ENCODE measurements at regions not wholly inside any gene's neighbourhood (a gene's known extent, or its start where the extent isn't known, plus 50 kb on each side); places are given as distances from the start of the nearest gene placed in this dataset.

DNA sequence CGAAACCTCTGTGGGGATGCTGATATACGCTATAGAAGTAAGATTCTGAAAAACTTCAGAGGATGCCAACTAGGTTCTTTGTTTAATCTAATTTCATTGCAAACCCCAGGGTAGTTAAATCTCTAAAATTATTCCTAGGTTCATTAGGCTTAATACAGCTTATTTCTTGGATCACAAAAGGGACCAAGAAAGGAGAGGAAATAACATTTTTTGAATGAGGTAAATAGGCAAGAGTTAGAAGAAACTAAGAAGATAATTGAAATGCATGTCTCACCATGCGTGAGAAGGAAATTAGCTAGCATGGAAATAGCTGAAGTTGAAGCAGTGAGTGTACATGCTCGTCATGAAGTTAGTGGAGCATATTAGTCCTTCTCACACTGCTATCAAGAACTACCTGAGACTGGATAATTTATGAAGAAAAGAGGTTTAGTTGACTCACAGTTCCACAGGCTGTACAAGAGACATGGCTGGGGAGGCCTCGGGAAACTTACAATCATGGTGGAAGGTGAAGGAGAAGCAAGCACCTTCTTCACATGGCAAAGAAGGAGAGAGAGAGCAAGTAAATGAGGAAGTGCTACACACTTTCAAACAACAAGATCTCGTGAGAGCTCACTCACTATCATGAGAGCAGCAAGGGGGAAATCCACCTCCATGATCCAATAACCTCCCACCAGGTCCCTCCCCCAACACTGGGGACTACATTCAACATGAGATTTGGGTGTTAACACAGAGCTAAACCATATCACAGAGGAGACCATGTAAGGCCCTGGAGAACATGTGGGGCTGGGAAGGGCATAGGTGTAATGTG is 125.1 kb upstream of the OSMR start:
- no peak for DNase-seq

DNA sequence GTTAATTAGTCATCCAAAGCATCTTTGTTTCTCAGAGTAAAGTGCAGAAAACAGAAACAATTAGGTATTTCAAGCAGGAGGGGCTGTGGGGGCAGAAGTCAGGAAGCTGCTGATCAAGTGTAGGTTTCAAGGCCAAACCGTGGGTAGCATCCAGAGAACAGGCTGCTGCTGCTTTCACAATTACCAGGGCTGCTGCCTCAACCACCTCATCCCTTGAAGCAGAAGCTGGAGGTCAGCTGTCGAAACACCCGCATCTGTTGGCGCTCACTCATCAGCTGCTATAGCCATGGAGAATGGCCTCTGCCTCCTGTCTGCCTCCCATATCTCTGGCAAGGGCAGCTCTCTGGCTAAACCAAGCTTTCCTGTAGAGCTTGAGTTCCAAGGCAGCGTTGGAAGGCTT is 122.9 kb upstream of the OSMR start:
- no peak for DNase-seq

DNA sequence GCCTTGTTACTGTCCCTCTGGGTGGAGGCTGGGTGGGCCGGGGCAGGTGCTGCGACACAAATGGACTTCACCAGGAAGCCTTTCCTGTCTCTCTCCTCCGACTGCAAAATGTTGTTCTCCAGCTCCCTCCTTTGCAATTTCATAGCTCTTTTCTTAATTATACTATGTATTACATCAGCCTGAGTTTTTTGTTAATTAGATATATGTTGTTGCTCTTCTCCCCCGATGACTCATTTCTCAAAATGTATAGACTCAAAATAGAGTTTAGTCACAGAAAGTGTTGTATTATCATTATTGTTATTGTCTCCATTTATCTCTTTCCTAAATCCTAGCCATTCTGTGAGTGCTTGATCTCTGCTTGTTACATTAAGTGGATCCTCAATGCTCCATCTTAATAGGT is 122.4 kb upstream of the OSMR start:
- no peak for DNase-seq

DNA sequence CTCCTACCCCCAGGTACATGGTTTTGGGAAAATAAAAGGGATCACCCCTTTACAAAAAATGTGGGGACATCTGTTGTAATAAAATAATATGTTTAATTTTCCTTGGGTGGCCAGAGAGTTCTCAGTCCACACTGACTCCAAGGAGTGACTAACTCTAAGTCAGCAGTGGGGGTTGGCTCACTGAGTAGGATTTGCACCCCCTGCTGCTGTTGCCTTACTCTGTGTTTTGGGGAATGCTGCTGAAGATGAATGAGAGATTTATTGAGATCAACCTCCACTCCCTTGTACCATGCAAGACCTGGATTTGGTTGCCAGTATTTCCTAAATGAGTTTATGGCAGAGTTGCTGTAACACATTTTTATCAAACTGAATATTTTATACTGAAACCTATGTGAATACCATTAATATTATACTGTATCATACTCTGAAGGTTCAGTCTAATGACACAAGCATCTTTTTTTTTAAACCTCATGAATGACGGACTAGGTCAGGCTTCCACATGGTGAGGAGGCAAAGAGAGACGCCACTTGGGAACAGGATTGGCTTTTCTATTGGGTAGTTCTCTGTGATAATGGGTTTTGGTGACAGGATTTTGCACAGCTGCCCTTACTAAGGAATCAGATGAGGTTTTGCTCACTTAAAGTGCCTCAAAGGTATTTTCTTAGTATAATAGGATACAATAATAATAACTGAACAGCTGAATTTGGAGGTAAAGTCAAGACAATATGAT is 121.3 kb upstream of the OSMR start:
- DNase-seq, result no peak

DNA sequence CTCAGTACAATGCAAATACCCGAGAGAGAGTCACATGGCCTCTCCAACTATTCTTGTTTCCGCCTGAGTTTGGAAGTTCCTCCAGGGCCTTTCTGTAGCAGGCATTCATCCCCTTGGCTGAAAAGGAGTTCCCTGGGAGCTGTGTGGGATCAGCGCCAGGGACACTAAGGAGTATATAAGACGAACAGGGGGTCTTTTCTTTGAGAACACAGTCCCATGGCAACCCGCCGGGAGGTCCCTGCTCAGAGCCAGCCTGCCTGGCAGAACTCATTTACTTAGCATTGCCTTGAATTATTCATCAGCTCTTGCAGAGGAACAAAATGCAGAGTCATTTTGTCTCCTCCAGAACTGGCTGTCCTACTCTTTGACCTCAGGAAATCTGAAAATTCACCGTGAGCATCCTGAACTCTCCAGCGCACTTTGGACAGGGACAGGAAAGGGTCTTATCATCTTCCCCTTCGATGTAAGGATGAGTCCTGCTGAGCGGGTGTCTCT is 120.4 kb upstream of the OSMR start:
- DNase-seq, result no peak

DNA sequence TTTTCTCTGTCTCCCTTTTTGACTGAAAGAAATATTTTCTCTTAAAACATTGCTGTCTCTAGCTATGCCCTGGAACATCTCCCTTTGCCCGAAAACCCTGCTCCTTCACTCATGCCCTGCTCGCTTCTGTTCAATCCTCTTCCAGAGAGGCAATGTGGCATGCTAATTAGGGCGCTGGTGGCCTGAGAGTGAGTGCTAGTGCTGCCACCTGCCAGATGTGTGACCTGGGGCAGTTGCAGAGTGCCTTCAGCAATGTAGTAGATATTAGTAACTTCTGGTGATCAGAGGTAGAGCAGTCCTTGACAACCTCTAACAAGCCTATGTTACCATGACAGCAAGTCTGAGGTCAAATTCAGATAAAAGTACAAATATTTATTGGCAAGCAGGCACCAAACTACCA is 119.5 kb upstream of the OSMR start:
- no peak for DNase-seq

DNA sequence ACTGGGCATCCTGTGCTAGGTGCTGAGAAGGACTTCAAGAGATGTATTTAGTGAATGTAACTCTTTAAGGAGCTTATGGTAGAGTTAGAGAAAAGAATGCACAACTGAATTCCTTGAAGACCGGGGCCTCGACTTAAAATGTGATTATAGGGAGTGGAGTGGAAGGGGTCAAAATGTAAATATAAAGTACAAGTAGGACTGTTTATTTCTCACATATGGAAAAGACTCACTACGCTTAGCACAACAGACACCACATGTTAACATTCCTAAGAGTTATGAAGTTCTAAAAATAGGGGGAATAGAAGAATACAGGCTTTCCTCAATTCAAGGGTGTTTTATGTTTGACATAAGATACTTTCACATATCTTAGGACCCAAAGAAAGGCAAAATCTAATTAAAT is 117.8 kb upstream of the OSMR start:
- DNase-seq, result no peak

DNA sequence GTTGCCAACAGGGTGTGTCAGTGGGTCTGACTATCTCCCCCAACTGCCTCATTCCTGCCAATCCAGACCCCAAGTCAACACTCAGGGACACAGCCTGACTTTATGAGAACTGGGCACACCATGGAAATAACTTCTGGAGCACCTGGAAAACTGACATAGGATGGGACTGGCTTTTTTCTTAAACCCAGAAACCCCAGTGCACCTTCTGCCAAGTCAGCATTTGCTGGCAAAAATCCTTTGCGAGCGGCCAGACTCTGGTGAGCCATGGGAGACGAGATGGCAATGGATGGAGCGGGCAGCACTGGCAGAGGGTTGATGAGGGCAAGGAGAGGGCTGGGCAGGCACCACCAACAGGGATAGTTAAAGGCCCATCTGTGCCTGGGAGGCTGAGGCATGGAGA is 114.4 kb upstream of the OSMR start:
- no peak for DNase-seq

DNA sequence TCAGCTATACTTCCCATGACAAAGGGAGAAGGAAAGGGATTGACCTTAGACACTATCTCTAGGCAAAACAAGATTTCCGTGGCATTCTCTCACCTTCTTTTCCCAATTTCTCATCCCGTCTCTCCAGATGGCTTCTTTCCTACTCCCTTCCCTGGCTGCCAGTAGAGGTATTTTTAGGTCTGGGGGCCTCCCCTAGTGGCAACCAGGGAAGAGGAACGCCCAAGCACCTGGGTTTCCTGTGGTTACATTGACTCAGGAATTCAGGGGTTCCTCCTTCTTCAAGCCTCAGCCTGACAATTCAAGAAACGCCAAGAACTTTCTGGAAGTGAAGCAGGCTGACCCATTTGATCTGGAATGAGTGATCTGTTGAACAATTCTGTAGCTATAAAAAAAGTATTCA is 111.5 kb upstream of the OSMR start:
- no peak for DNase-seq

DNA sequence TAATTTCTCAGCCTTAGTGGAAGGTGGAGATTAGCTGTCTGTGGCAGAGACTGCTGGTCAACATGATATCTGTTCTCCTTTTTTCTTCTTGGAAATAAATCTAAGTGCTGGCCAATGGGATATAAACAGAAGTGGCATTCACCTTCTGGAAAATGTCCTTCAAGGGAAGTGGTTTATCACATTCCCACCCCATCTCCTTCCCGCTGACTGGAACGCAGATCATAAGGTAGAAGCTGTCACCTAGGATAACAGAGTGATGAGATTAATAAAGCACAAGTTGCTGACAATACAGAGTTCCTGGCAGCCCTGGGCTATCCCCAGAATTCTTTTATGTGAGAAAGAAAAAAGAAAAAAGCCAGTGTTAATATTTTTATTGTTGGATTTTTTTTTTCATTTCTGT is 109.7 kb upstream of the OSMR start:
- no peak for DNase-seq

DNA sequence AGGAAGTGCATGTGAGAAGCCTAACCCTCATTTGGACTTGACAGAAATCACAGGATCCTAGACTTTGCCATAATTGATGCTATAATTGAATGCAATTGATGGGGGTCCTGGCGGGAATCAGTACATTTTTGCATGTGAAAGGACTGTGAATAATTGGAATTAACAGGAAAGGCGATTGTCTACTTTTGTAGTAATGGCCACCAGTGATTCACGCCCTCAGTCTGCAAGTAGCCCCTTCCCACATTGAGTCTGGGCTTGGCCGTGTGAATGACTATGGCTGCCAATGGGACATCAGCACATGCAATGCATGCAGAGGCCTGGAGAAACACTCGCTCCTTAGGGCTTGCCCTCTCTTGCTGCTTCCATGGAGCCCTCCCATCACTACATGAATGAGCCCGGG is 107.8 kb upstream of the OSMR start:
- no peak for DNase-seq

DNA sequence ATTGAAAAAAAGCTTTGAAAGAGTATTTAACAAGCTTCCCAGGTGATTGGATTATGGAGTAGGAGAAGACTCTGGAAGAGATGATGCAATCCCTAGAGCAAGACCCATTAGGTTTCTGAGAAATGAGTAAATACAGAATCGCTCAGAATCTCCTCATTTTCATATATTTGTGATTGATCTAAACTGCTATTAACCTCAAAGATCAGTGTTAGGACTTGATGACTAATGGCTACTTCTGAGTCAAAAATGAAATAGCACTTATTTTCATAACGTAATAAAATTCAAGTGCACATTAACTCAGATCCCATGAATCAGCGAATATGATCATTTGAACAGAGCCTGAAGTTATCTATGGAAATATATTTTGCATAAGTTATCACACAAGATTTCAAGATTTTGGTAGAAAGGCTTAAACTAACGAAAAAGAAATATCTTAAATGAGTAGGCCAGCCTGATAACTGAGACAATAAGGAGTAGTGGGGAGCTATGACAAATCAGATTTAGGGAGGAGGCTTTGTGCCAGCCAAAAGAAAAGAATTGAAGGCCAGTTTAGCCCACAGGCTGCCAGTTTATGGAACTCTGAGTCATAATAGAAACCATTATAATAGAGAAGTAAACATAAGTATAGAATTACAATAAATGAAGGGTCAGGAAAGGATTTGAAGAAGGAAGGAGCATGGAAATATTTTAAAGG is 106.7 kb upstream of the OSMR start:
- DNase-seq, result no peak

DNA sequence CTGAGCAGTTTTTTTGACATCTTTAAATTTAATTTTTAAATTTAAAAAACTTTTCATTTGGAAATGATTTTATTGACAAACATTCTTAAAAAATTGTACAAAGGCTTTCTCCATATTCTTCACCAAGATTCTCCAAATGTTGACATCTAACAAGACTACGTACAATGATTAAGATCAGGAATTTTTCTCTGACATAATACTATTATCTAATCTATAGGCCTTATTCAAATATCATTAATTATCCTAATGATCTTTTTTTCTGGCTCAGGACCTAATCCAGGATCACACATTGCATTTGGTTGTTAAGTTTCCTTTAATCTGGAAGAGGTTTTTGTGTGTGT is 106.1 kb upstream of the OSMR start:
- no peak for DNase-seq

DNA sequence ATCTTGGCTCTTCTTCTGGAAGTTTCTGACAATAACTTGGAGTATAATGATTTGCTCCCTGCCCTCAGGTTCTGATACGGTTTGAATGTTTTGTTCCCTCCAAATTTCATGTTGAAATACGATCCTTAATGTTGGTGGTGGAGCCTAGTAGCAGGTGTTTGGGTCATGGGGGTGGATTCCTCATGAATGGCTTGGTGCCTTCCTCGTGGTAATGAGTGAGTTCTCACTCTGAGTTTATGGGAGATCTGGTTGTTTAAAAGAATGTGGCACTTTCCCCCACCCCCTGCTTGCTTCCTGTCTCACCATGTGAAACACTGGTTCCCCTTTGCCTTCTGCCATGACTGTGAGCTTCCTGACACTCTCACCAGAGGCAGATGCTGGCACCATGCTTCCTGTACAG is 103.0 kb upstream of the OSMR start:
- DNase-seq, result no peak

DNA sequence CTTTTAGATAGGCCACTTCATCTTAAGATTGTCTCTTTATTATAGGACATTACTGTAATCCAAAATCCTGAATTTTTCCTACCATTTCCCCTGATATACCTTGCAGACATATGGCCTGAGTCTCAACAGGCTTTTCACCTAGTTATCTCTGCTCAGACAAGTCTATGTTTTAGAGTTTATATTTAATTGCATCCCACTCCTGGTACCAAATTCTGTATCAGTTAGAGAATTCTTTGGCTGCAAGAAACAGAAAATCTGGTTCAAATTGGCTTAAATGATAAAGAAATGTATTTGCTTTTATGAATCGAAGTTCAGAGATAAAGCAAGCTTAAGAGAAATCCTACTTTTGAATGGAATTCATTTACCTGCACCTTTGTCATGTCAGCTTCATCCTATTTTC is 102.2 kb upstream of the OSMR start:
- DNase-seq, result no peak

DNA sequence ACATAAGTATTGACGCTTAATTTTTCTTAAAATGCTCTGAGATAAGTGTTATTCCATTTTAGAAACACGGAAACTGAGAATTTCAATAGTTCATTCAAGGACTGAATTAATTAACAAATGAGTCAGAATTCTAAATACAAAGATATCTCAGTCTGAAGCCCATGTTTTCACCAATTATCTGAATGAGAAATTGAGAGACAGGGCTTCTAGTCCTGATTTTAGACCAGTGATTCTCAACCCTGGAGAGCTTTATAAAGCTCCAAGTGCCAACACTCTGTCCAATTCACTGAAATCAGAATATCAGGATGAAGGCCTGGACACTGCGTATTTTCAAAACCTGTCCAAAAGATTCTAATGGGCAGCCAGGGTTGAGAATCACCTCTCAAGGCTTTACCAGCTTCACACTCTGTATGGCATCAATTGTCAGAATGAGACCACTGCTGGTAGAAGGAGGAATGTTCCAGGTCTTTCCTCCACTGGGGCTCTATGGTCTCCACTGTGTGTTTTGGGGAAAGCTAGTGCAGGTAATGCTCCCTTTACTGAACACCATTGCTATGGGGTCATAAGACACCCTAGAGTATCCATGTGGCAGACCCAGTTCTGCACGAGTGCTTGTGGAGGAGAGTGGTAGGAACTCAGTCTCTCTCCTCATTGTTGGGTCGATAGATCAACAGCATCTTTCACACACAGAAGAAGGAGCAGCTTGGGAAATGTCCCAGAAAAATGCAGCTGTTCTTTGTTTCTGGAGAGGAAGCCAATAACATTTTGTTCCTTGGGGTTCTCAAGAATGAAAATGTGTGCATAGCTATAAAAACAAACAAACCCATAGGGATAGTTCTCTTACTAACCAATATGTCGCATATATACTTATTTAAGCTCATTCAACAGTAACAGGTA is 99.7 kb upstream of the OSMR start:
- DNase-seq, result no peak

DNA sequence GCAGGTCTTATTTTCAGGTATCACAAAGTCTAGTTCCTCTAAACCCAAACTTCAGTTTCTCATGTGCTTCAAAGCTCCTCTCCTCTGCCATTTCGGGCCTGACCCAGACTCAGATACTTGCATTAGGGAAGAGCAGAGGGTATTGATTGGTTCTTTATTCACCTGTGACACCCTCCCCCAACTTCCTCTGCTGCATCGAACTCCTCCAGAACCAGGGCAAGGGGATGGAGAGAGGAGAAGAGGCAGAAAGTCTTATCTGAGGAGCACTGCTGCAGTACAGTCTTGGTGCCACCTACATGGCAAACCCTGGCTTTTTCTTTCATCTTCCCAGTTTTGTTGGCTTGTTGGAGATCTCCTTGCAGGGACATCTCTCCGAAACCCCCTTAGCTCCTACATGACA is 96.0 kb upstream of the OSMR start:
- DNase-seq, result no peak

DNA sequence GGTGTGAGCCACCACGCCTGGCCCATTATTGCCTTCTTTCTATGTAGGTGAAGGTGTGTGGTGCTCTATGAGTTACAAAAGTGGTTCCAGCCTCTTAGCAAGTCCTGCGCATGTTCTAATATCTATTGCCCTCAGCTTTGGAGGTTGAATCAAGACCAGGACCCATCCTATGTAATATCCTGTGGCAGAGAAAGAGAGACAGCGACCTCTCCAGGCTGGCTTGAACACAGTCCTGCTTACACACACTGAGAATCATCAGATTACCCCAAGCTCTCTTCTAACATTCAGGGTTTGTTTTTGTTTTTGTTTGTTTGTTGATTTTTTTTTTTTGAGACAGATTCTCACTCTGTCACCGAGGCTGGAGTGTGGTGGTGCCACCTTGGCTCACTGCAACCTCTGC is 94.7 kb upstream of the OSMR start:
- no peak for DNase-seq

DNA sequence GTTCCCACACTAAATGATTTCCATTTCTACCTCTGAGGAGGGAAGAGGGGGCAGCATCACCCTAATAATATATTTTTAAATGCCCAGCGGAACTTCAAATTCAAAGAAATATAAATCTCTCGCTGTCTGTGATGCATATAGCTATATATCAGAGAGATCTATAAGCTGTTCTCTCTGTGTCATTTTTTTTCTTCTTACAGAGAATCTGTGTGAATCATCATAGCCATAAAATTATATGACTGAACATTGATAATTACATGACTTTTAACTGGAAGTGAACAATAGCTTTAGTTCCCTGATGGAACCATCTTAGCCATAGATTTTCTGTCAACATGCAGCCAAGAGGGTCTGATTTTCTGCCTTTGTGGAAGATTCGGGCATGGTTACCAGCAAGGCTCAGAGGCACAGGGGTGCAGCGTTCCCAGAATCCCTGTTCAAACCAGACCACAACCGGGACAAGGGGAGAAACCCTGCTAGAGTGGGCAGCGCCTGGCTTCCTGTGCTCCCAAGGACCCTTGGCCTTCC is 93.7 kb upstream of the OSMR start:
- DNase-seq, result no peak

DNA sequence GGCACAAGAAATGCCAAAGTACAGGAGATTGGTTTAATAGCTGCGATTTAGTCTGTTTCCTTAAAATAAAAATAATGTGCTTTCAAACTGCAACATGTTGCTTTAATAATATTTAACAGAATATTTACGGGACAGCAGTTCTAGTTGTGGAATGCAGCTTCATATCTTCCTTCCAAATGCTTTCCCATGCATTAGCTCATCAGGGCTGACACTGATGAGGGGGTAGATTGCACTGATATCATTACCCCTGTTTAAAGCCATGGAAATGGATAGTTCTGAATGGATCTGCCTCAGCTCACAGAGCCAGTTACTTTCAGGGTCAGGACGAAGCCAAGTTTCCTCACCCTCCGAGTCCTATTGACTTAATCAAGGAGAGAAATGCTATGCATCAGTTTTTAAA is 93.2 kb upstream of the OSMR start:
- DNase-seq, result no peak

DNA sequence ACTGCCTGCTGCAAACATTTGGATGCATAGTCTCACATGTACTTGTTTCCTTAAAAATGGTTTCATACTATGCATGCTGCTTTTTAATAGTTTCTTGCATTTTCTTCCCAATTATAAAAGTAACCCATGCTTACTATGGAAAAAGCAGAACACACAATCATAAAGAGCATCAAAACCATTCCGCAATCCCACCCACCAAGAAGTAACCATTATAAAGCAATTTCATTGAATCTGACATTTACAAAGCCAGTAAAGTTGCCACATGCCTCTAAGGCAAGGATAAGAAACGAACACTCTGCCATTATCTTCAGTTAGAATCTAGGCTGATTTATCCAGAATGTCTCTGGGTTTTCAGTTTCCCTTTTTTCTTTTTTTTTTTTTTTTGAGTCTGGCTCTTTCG is 92.7 kb upstream of the OSMR start:
- DNase-seq, result no peak

DNA sequence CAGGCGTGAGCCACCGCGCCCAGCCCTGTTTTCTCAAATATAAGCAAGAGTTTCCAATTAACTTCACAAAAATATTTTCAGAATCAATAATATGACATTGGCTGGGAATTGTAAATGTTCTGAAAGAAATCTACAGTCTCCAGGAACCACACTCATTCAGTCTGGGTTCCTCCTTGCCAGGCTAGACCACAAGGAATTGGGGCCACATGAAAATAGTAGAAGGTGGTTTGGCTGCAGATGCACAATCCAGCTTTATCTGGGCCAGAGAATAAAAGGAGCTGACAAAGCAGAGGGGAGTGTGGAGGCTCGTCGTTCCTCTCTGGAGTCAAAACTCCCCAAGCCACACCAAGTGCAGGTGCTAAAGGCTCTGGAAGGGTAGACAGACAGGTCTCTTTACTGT is 92.0 kb upstream of the OSMR start:
- DNase-seq, result no peak

DNA sequence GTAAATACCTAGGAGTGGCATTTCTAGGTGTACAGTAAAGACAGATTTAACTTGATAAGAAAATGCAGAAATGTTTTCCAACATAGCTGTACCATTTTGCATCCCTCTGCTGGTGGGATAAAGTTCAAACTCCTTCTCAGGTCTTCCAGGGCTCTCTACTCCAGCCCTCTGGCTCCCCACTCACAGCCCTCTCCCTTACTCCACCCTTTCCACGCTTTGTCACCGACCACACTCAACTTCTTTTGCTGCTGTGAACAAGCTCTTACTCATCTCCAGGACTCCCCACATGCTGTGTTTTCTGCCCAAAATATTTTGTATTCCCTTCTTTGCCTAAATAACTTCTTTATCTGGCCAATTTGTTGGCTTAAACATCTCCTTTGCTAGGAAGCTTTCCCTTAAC is 90.6 kb upstream of the OSMR start:
- DNase-seq, result no peak
